Lung microvascular endothelial cell (primary cell): ENCODE measurements at regions not wholly inside any gene's neighbourhood (a gene's known extent, or its start where the extent isn't known, plus 50 kb on each side); places are given as distances from the start of the nearest gene placed in this dataset.

Experiments used
- DNase-seq, 2 donors: peaks; one replicate each; pipeline versions ENCODE4 v3.0.0 to v3.0.0-alpha.2; 2010; ENCODE audit warnings: low read depth in 2 of 2

- no peak for DNase-seq
Observed at GRCh38 chr16:86039606-86040005, 140.6 kb downstream of the IRF8 start.

GRCh38 chr16:86040496-86040895, 141.5 kb downstream of the IRF8 start:
- DNase-seq, result no peak

GRCh38 chr16:86041215-86041614, 142.3 kb downstream of the IRF8 start:
- no peak for DNase-seq

GRCh38 chr16:86041807-86042206, 142.8 kb downstream of the IRF8 start:
- DNase-seq, result no peak

GRCh38 chr16:86042393-86042792, 143.4 kb downstream of the IRF8 start:
- DNase-seq, result no peak

GRCh38 chr16:86042996-86043725, 144.2 kb downstream of the IRF8 start:
- no peak for DNase-seq

GRCh38 chr16:86044241-86044671, 145.3 kb downstream of the IRF8 start:
- DNase-seq, result peak; percentile 70 to 82

GRCh38 chr16:86044881-86045590, 146.1 kb downstream of the IRF8 start:
- no peak for DNase-seq

- no peak for DNase-seq
Observed at GRCh38 chr16:86045591-86045971, 146.6 kb downstream of the IRF8 start.

- no peak for DNase-seq
Observed at GRCh38 chr16:86046026-86046425, 147.1 kb downstream of the IRF8 start.

- no peak for DNase-seq
Observed at GRCh38 chr16:86046667-86047270, 147.8 kb downstream of the IRF8 start.

- DNase-seq, result no peak
Observed at GRCh38 chr16:86048221-86048620, 149.3 kb downstream of the IRF8 start.

GRCh38 chr16:86048882-86049585, 150.1 kb downstream of the IRF8 start:
- DNase-seq, result no peak

- no peak for DNase-seq
Observed at GRCh38 chr16:86049641-86050040, 150.7 kb downstream of the IRF8 start.

- no peak for DNase-seq
Observed at GRCh38 chr16:86050111-86050510, 151.1 kb downstream of the IRF8 start.

GRCh38 chr16:86050591-86051367, 151.8 kb downstream of the IRF8 start:
- no peak for DNase-seq

- DNase-seq, result no peak
Observed at GRCh38 chr16:86051368-86052114, 152.6 kb downstream of the IRF8 start.

GRCh38 chr16:86052115-86052670, 153.2 kb downstream of the IRF8 start:
- no peak for DNase-seq

- no peak for DNase-seq
Observed at GRCh38 chr16:86052926-86053325, 154.0 kb downstream of the IRF8 start.
